SKM-1 treated with dmso at 0.1 percent for 144 hours (cell line): ENCODE measurements at regions not wholly inside any gene's neighbourhood (a gene's known extent, or its start where the extent isn't known, plus 50 kb on each side); places are given as distances from the start of the nearest gene placed in this dataset.

Experiments
- DNase-seq: peaks from one replicate; lab custom pipeline; 2025; ENCODE audit not compliant: unreplicated experiment; lab: John Stamatoyannopoulos, UW

- DNase-seq = no peak
Observed at GRCh38 chr4:111537871-111538270, 607.4 kb upstream of the FAM241A start.

- no peak for DNase-seq
Observed at GRCh38 chr4:111540671-111541070, 604.6 kb upstream of the FAM241A start.

- no peak for DNase-seq
Observed at GRCh38 chr4:111542056-111542455, 603.2 kb upstream of the FAM241A start.

GRCh38 chr4:111546881-111547280 is 598.4 kb upstream of the FAM241A start:
- DNase-seq = no peak

GRCh38 chr4:111556141-111556781 is 589.0 kb upstream of the FAM241A start:
- no peak for DNase-seq

GRCh38 chr4:111556851-111557250 is 588.4 kb upstream of the FAM241A start:
- DNase-seq = no peak

- DNase-seq = no peak
Observed at GRCh38 chr4:111562826-111563225, 582.4 kb upstream of the FAM241A start.

GRCh38 chr4:111572470-111572869 is 572.8 kb upstream of the FAM241A start:
- DNase-seq = no peak

GRCh38 chr4:111573386-111573785 is 571.9 kb upstream of the FAM241A start:
- DNase-seq = no peak

GRCh38 chr4:111579767-111580166 is 565.5 kb upstream of the FAM241A start:
- DNase-seq = no peak

- DNase-seq = no peak
Observed at GRCh38 chr4:111595456-111595855, 549.8 kb upstream of the FAM241A start.

- no peak for DNase-seq
Observed at GRCh38 chr4:111596491-111596890, 548.8 kb upstream of the FAM241A start.

GRCh38 chr4:111601671-111602070 is 543.6 kb upstream of the FAM241A start:
- DNase-seq = no peak

- DNase-seq = no peak
Observed at GRCh38 chr4:111602848-111603247, 542.4 kb upstream of the FAM241A start.

- DNase-seq = no peak
Observed at GRCh38 chr4:111605111-111605510, 540.1 kb upstream of the FAM241A start.

GRCh38 chr4:111610681-111611080 is 534.6 kb upstream of the FAM241A start:
- no peak for DNase-seq

- DNase-seq = no peak
Observed at GRCh38 chr4:111618908-111619307, 526.3 kb upstream of the FAM241A start.

- DNase-seq = no peak
Observed at GRCh38 chr4:111628437-111628836, 516.8 kb upstream of the FAM241A start.

GRCh38 chr4:111630705-111631104 is 514.5 kb upstream of the FAM241A start:
- peak; percentile 9 for DNase-seq

- DNase-seq = peak; percentile 23
Observed at GRCh38 chr4:111631215-111631999, 513.8 kb upstream of the FAM241A start.

GRCh38 chr4:111632641-111633151 is 512.6 kb upstream of the FAM241A start:
- no peak for DNase-seq

GRCh38 chr4:111633663-111634266 is 511.5 kb upstream of the FAM241A start:
- DNase-seq = no peak
